ENCODE measurements at regions not wholly inside any gene's neighbourhood (a gene's known extent, or its start where the extent isn't known, plus 50 kb on each side); places are given as distances from the start of the nearest gene placed in this dataset.

- no peaks in the 10 kb centered on the region for H3K36me3 ChIP-seq (ENCODE audit: low read depth)
- no peaks in the 10 kb centered on the region for H3K4me1 ChIP-seq (ENCODE audit: low read depth)
- no peak for TF ChIP-seq CTCF (IDR thresholded peaks at IDR 0.05)
- no peak overlapping the region for H3K4me3 ChIP-seq
- no peaks in the 10 kb centered on the region for H3K9me3 ChIP-seq
- no peak for ATAC-seq
- DNase-seq: no peak
- intact Hi-C loops (cut with DNase I, micrococcal nuclease): no loop called here
Observed at GRCh38 chr6:3939368-3939958, 90.3 kb downstream of the FAM50B start.

- no peak for ATAC-seq
- Histone ChIP-seq H3K9me3 (no peaks in the 10 kb centered on the region), H3K4me1 (ENCODE audit: low read depth) (no peaks in the 10 kb centered on the region), H3K4me3 (no peak overlapping the region), H3K36me3 (ENCODE audit: low read depth) (no peaks in the 10 kb centered on the region)
- intact Hi-C loops (cut with DNase I, micrococcal nuclease): no loop called here
- TF ChIP-seq CTCF (IDR thresholded peaks at IDR 0.05): no peak
- DNase-seq: no peak
Observed at GRCh38 chr6:3939964-3940363, 90.8 kb downstream of the FAM50B start.

GRCh38 chr6:3940703-3941102 is 91.5 kb downstream of the FAM50B start:
- intact Hi-C loops (cut with DNase I, micrococcal nuclease): no loop called here
- no peak for TF ChIP-seq CTCF (IDR thresholded peaks at IDR 0.05)
- Histone ChIP-seq H3K36me3 (ENCODE audit: low read depth) (no peaks in the 10 kb centered on the region), H3K4me1 (ENCODE audit: low read depth) (no peaks in the 10 kb centered on the region), H3K4me3 (no peak overlapping the region), H3K9me3 (no peaks in the 10 kb centered on the region)
- DNase-seq: no peak
- no peak for ATAC-seq

GRCh38 chr6:3943331-3943765 is 94.2 kb downstream of the FAM50B start:
- Histone ChIP-seq H3K36me3 (ENCODE audit: low read depth) (no peaks in the 10 kb centered on the region), H3K9me3 (no peaks in the 10 kb centered on the region), H3K4me3 (no peak overlapping the region), H3K4me1 (ENCODE audit: low read depth) (no peaks in the 10 kb centered on the region)
- DNase-seq (no peak), ATAC-seq (no peak)
- no peak for TF ChIP-seq CTCF (IDR thresholded peaks at IDR 0.05)
- intact Hi-C loops (cut with DNase I, micrococcal nuclease): no loop called here

GRCh38 chr6:3944246-3944645 is 95.1 kb downstream of the FAM50B start:
- H3K4me1 ChIP-seq (ENCODE audit: low read depth): no peaks in the 10 kb centered on the region
- no peak for TF ChIP-seq CTCF (IDR thresholded peaks at IDR 0.05)
- H3K9me3 ChIP-seq: no peaks in the 10 kb centered on the region
- intact Hi-C loops (cut with DNase I, micrococcal nuclease): no loop called here
- no peaks in the 10 kb centered on the region for H3K36me3 ChIP-seq (ENCODE audit: low read depth)
- no peak overlapping the region for H3K4me3 ChIP-seq
- DNase-seq (no peak), ATAC-seq (no peak)

- ATAC-seq (no peak), DNase-seq (no peak)
- no peak overlapping the region for H3K4me3 ChIP-seq
- no peaks in the 10 kb centered on the region for H3K36me3 ChIP-seq (ENCODE audit: low read depth)
- no peaks in the 10 kb centered on the region for H3K9me3 ChIP-seq
- H3K4me1 ChIP-seq (ENCODE audit: low read depth): no peaks in the 10 kb centered on the region
- TF ChIP-seq CTCF (IDR thresholded peaks at IDR 0.05): no peak
- intact Hi-C loops (cut with DNase I, micrococcal nuclease): no loop called here
Observed at GRCh38 chr6:3946778-3947177, 97.6 kb downstream of the FAM50B start.

All from mucosa of descending colon (tissue), 3 donors.